GM12878 (cell line): ENCODE measurements at regions not wholly inside any gene's neighbourhood (a gene's known extent, or its start where the extent isn't known, plus 50 kb on each side); places are given as distances from the start of the nearest gene placed in this dataset.

Experiments
- ATAC-seq: fragments of 200-7000 bp; cut with Tn5 transposase; 3 replicates; pipeline ENCODE4 v1.9.1; 2020; ENCODE audit warnings: mild to moderate bottlenecking, moderate library complexity
- BruUV-seq: library from RNA; stranded (reverse); fragments of 400-500 nt; replicated peaks from 2 replicates; lab custom pipeline; 2021; lab: Mats Ljungman, UMichigan
- CTCF ChIA-PET: fragments of 300-600 bp; sonication (Branson Sonifier 250); formaldehyde crosslinking; extraction: SDS; loops from one replicate; lab custom pipeline; 2021; ENCODE audit warnings: inconsistent platforms; lab: Yijun Ruan, JAX
- POLR2A ChIA-PET: fragments of 350-600 bp; formaldehyde crosslinking; extraction: SDS; loops from one replicate; lab custom pipeline; 2021; ENCODE audit warnings: inconsistent platforms; lab: Charles Lee
- RAD21 ChIA-PET: fragments of 300-600 bp; sonication (Branson Sonifier 250); formaldehyde crosslinking; loops from one replicate; lab custom pipeline; 2023; ENCODE audit warnings: antibody characterized with exemption; ENCODE audit not compliant: unreplicated experiment; lab: Charles Lee
- SMC1A ChIA-PET: fragments of 300-600 bp; sonication (Branson Sonifier 250); formaldehyde crosslinking; loops from one replicate; lab custom pipeline; 2023; ENCODE audit not compliant: unreplicated experiment, uncharacterized antibody; lab: Charles Lee
- DNase-seq: peaks from one replicate; pipeline ENCODE4 v3.0.0-alpha.2; 2011; ENCODE audit warnings: low read depth, low spot score
- FAIRE-seq: peaks from 3 replicates; lab custom pipeline; 2011; peaks lifted over from hg19 to GRCh38; lab: Jason Lieb, UNC
- H2AFZ ChIP-seq: 2 replicates; pipeline ENCODE4 v1.6.0; 2011; ENCODE audit warnings: low read depth, low read length, control low read depth; ENCODE audit not compliant: control insufficient read depth
- H3K27ac ChIP-seq: 2 replicates; pipeline ENCODE4 v1.5.1; 2011; ENCODE audit warnings: control low read depth; ENCODE audit not compliant: control insufficient read depth, insufficient read depth
- H3K27me3 ChIP-seq, 2 experiments: replicated peaks in 1 of 2; 2 replicates each; pipeline versions ENCODE4 v1.6.0 to v1.6.1; 2011; ENCODE audit warnings: low read length in 1 of 2; ENCODE audit not compliant: control insufficient read depth in 2 of 2, insufficient read depth in 2 of 2
- H3K36me3 ChIP-seq, 2 experiments: 2 replicates each; pipeline ENCODE4 v1.5.1; 2011; ENCODE audit warnings: low read length in 1 of 2; ENCODE audit not compliant: control insufficient read depth in 2 of 2, insufficient read depth in 2 of 2
- H3K4me1 ChIP-seq: 2 replicates; pipeline ENCODE4 v1.6.1; 2011; ENCODE audit warnings: mild to moderate bottlenecking, low read length, moderate library complexity, mixed read lengths; ENCODE audit not compliant: control insufficient read depth, insufficient read depth
- H3K4me2 ChIP-seq: 2 replicates; pipeline ENCODE4 v1.6.0; 2011; ENCODE audit warnings: control low read depth; ENCODE audit not compliant: control insufficient read depth, insufficient read depth
- H3K4me3 ChIP-seq: fragments of 200-600 bp; sonication (generic); 2 replicates; pipeline ENCODE4 v1.5.1; 2016
- H3K79me2 ChIP-seq: 2 replicates; pipeline ENCODE4 v1.6.0; 2011; ENCODE audit warnings: low read length; ENCODE audit not compliant: control insufficient read depth, insufficient read depth
- H3K9ac ChIP-seq: 2 replicates; pipeline ENCODE4 v1.8.0; 2011; ENCODE audit warnings: low read length, control low read depth, mixed read lengths; ENCODE audit not compliant: control insufficient read depth, insufficient read depth
- H3K9me3 ChIP-seq: replicated peaks from 3 replicates; pipeline ENCODE4 v1.5.1; 2011; ENCODE audit warnings: mild to moderate bottlenecking, low read length; ENCODE audit not compliant: control insufficient read depth, insufficient read depth
- H4K20me1 ChIP-seq: 2 replicates; pipeline ENCODE4 v1.6.0; 2011; ENCODE audit not compliant: control insufficient read depth, insufficient read depth
- ATF3 ChIP-seq: IDR thresholded peaks from 2 replicates; pipeline ENCODE4 v1.6.1; 2011; ENCODE audit warnings: low read depth, mild to moderate bottlenecking, low read length, moderate library complexity, borderline replicate concordance; ENCODE audit errors: extremely low read depth
- BCLAF1 ChIP-seq: fragments of 450-650 bp; IDR thresholded peaks from 2 replicates; pipeline ENCODE4 v1.6.1; 2017; ENCODE audit warnings: antibody characterized with exemption, mild to moderate bottlenecking, moderate library complexity
- BRCA1 ChIP-seq: IDR thresholded peaks from 2 replicates; pipeline ENCODE4 v1.6.1; 2011; ENCODE audit warnings: low read depth, low read length, improper control_type of control experiment
- CBFB ChIP-seq: IDR thresholded peaks from 2 replicates; pipeline ENCODE4 v1.6.1; 2016; ENCODE audit warnings: antibody characterized with exemption, low read depth
- CHD2 ChIP-seq: IDR thresholded peaks from 2 replicates; pipeline ENCODE4 v1.6.1; 2011; ENCODE audit warnings: low read depth, low read length, improper control_type of control experiment, borderline replicate concordance
- DPF2 ChIP-seq: fragments of 450-650 bp; IDR thresholded peaks from 2 replicates; pipeline ENCODE4 v1.6.1; 2017; ENCODE audit warnings: mild to moderate bottlenecking
- JUND ChIP-seq: IDR thresholded peaks from 2 replicates; pipeline ENCODE4 v1.6.1; 2012; ENCODE audit warnings: low read depth, mild to moderate bottlenecking, low read length, improper control_type of control experiment, moderate library complexity
- MLLT1 ChIP-seq: fragments of 450-650 bp; IDR thresholded peaks from 2 replicates; pipeline ENCODE4 v1.6.1; 2016; ENCODE audit warnings: mild to moderate bottlenecking
- NR2C1 ChIP-seq: fragments of 450-650 bp; IDR thresholded peaks from 2 replicates; pipeline ENCODE4 v1.6.1; 2017; ENCODE audit warnings: antibody characterized with exemption, mild to moderate bottlenecking, moderate library complexity
- NRF1 ChIP-seq: conservative IDR thresholded peaks from 2 replicates; pipeline ENCODE4 v1.6.1; 2011; ENCODE audit warnings: mild to moderate bottlenecking, low read depth, low read length, improper control_type of control experiment
- PAX8 ChIP-seq: fragments of 450-650 bp; IDR thresholded peaks from 2 replicates; pipeline ENCODE4 v1.6.1; 2017; ENCODE audit warnings: mild to moderate bottlenecking, moderate library complexity
- RB1 ChIP-seq: fragments of 450-650 bp; formaldehyde crosslinking; IDR thresholded peaks from 2 replicates; pipeline ENCODE4 v1.6.1; 2017; ENCODE audit warnings: mild to moderate bottlenecking, borderline replicate concordance
- RELA ChIP-seq: fragments of 450-650 bp; IDR thresholded peaks from 2 replicates; pipeline ENCODE4 v1.8.0; 2014; ENCODE audit warnings: borderline replicate concordance; ENCODE audit not compliant: partially characterized antibody
- REST ChIP-seq: IDR thresholded peaks from 2 replicates; pipeline ENCODE4 v1.6.1; 2012; ENCODE audit warnings: mild to moderate bottlenecking, low read depth, low read length
- SIN3A ChIP-seq: IDR thresholded peaks from 2 replicates; pipeline ENCODE4 v1.6.1; 2012; ENCODE audit warnings: low read depth, low read length, improper control_type of control experiment
- SREBF2 ChIP-seq: IDR thresholded peaks from 2 replicates; pipeline ENCODE4 v1.6.1; 2012; ENCODE audit warnings: mild to moderate bottlenecking, low read length
- TCF7 ChIP-seq: IDR thresholded peaks from 2 replicates; pipeline ENCODE4 v1.6.1; 2014; ENCODE audit warnings: antibody characterized with exemption, borderline replicate concordance
- ZNF274 ChIP-seq: IDR thresholded peaks from one replicate; pipeline ENCODE4 v1.8.0; 2011; ENCODE audit not compliant: insufficient read length, insufficient read depth
- WGBS: methylation state at CpG from one replicate; pipeline ENCODE4 v1.1.6; 2016; ENCODE audit warnings: low lambda C conversion rate; ENCODE audit not compliant: insufficient replicate concordance, insufficient coverage; ENCODE audit errors: missing lambda C conversion rate; 5-methylcytosine and 5-hydroxymethylcytosine counted together
- in situ Hi-C: fragments of 300-500 bp; cut with MboI; formaldehyde crosslinking; loops from 9 replicates; pipeline ENCODE4 v1.14.3; 2018; ENCODE audit warnings: mixed read lengths
- intact Hi-C: fragments of 100-400 bp; cut with micrococcal nuclease; formaldehyde crosslinking; loops from one replicate; pipeline ENCODE4 v1.14.2; 2022; ENCODE audit not compliant: unreplicated experiment

- TF ChIP-seq JUND, result no peak
- no peak for TF ChIP-seq MLLT1
Measured at GRCh38 chr17:63189082-63189481, 223.0 kb downstream of the TANC2 start (continued).

GRCh38 chr17:63189930-63190329 is 223.9 kb downstream of the TANC2 start:
- H2AFZ ChIP-seq, result no peak overlapping the region
- intact Hi-C loops, result no loop called here
- H3K9ac ChIP-seq, result no peak overlapping the region
- no TSS peak for BruUV-seq
- no peak for ATAC-seq
- 37% methylated on average over 3 of the region's 3 CpGs for WGBS
- in situ Hi-C loops, result no loop called here
- H3K9me3 ChIP-seq, result no peaks in the 10 kb centered on the region
- H3K4me3 ChIP-seq, result no peak overlapping the region
- no peaks in the 10 kb centered on the region for H3K79me2 ChIP-seq
- H4K20me1 ChIP-seq, result no peaks in the 10 kb centered on the region
- POLR2A ChIA-PET, result no interaction called here
- RAD21 ChIA-PET, result no interaction called here
- no peak for DNase-seq
- H3K4me2 ChIP-seq, result no peak overlapping the region
- H3K27me3 ChIP-seq, result no peaks in the 10 kb centered on the region
- SMC1A ChIA-PET, result no interaction called here
- CTCF ChIA-PET, result no interaction called here
- FAIRE-seq, result no peak
- H3K27ac ChIP-seq, result no peak overlapping the region
- no peaks in the 10 kb centered on the region for H3K4me1 ChIP-seq
- no peaks in the 10 kb centered on the region for H3K36me3 ChIP-seq
- no peak for TF ChIP-seq NRF1
- TF ChIP-seq ATF3, result no peak
- no peak for TF ChIP-seq CHD2
- no peak for TF ChIP-seq ZNF274
- no peak for TF ChIP-seq BCLAF1
- no peak for TF ChIP-seq REST
- no peak for TF ChIP-seq NR2C1
- no peak for TF ChIP-seq SREBF2
- TF ChIP-seq RELA, result no peak
- TF ChIP-seq TCF7, result no peak
- TF ChIP-seq CBFB, result no peak
- TF ChIP-seq DPF2, result no peak
- TF ChIP-seq BRCA1, result no peak
- TF ChIP-seq SIN3A, result no peak
- TF ChIP-seq PAX8, result no peak
- TF ChIP-seq RB1, result no peak
